ENCODE measurements at regions not wholly inside any gene's neighbourhood (a gene's known extent, or its start where the extent isn't known, plus 50 kb on each side); places are given as distances from the start of the nearest gene placed in this dataset.

- no peak for TF ChIP-seq CHD7 (IDR thresholded peaks at IDR 0.05; ENCODE audit: insufficient replicate concordance, low read length)
- TF ChIP-seq HDAC2 (IDR thresholded peaks at IDR 0.05; ENCODE audit: borderline replicate concordance in 1 of 2, low read depth in 2 of 2, low read length in 2 of 2): no peak
- TF ChIP-seq RNF2 (IDR thresholded peaks at IDR 0.05; ENCODE audit: borderline replicate concordance, low read depth, low read length, missing control alignments, poor library complexity, severe bottlenecking): no peak
- no peak for TF ChIP-seq RFX5 (IDR thresholded peaks at IDR 0.05; ENCODE audit: borderline replicate concordance, low read depth, low read length)
- no peak for TF ChIP-seq FOSL1 (IDR thresholded peaks at IDR 0.05; ENCODE audit: insufficient read depth, low read depth, low read length)
These were observed 192.6 kb downstream of the SLC6A15 start (continued) for GRCh38 chr12:84719997-84720396.

Measured in H1 (cell line).